Body of pancreas (tissue), 4 donors: ENCODE measurements at regions not wholly inside any gene's neighbourhood (a gene's known extent, or its start where the extent isn't known, plus 50 kb on each side); places are given as distances from the start of the nearest gene placed in this dataset.

Source experiments
- ATAC-seq: fragments of 150-250 bp; one replicate; pipeline ENCODE4 v1.9.1; 2016
- DNase-seq, 4 donors: peaks; one replicate each; pipeline ENCODE4 v3.0.0-alpha.2; 2019
- H3K27ac ChIP-seq, 4 donors: fragments of 200-600 bp; sonication (generic); 1 replicate in 3 of 4; 2 replicates in 1 of 4; pipeline versions ENCODE4 v1.5.1 to v1.6.1; 2016 to 2019; ENCODE audit warnings: mild to moderate bottlenecking in 1 of 4, mixed read lengths in 1 of 4, moderate library complexity in 1 of 4
- H3K27me3 ChIP-seq, 2 donors: fragments of 200-600 bp; sonication (generic); one replicate each; pipeline ENCODE4 v1.6.0; 2016; ENCODE audit warnings: mild to moderate bottlenecking in 1 of 2
- H3K36me3 ChIP-seq, 2 donors: fragments of 200-600 bp; sonication (generic); replicated peaks in 1 of 2; 2 replicates each; pipeline ENCODE4 v1.5.1; 2016; ENCODE audit warnings: low read depth in 2 of 2; ENCODE audit not compliant: insufficient read depth in 1 of 2
- H3K4me1 ChIP-seq: fragments of 200-600 bp; sonication (generic); one replicate; pipeline ENCODE4 v1.6.0; 2016
- H3K4me3 ChIP-seq, 2 donors: fragments of 200-600 bp; sonication (generic); 1 replicate in 1 of 2; 2 replicates in 1 of 2; pipeline ENCODE4 v1.5.1; 2016 to 2019
- H3K9me3 ChIP-seq, 3 donors: fragments of 200-600 bp; sonication (generic); 1 replicate in 2 of 3; 2 replicates in 1 of 3; pipeline ENCODE4 v1.5.1; 2016
- CTCF ChIP-seq, 7 experiments: fragments of 450-650 bp in 4 of 7; fragments of 200-600 bp in 3 of 7; sonication (generic) in 3 of 7; IDR thresholded peaks; one replicate each; pipeline ENCODE4 v1.5.1; 2016 to 2019; ENCODE audit warnings: antibody characterized with exemption in 7 of 7
- POLR2A ChIP-seq, 3 donors: fragments of 450-650 bp; IDR thresholded peaks; one replicate each; pipeline ENCODE4 v1.6.1; 2016; ENCODE audit warnings: antibody characterized with exemption in 3 of 3, mild to moderate bottlenecking in 2 of 3
- WGBS, 2 donors: methylation state at CpG; one replicate each; pipeline ENCODE4 v1.1.5; 2017; 5-methylcytosine and 5-hydroxymethylcytosine counted together
- intact Hi-C: fragments of 100-400 bp; cut with DNase I; formaldehyde crosslinking; loops from one replicate; pipeline ENCODE4 v1.15.1; 2023

GRCh38 chr5:72607381-72607780 lies 100.2 kb upstream of the ZNF366 start:
- no peak for TF ChIP-seq POLR2A (IDR thresholded peaks at IDR 0.05)
- no peak for TF ChIP-seq CTCF (IDR thresholded peaks at IDR 0.05)
- H3K9me3 ChIP-seq, result no peaks in the 10 kb centered on the region
- intact Hi-C loops, result no loop called here

DNA sequence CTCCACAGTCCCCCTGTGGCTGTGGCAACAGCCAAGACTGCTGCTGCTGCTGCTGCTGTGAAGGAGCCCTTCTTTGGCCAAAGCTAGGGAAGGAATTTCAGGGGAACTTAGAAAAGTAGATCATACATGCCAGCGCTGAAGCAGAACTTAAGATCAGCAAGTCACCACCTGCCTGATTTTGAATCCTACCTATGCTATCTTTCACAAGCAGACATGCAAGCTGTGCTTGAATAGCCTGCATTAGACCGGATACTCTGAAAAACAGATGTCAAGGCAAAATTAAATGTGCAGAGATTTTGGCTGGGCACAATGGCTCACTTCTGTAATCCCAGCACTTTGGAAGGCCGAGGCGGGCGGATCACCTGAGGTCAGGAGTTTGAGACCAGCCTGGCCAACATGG lies 99.3 kb upstream of the ZNF366 start:
- Histone ChIP-seq H3K36me3 (no peaks in the 10 kb centered on the region), H3K4me1 (no peaks in the 10 kb centered on the region), H3K9me3 (no peaks in the 10 kb centered on the region), H3K27ac (no peak overlapping the region), H3K4me3 (no peak overlapping the region), H3K27me3 (no peaks in the 10 kb centered on the region)
- 94 to 98% methylated on average over 5 of the region's 5 CpGs for WGBS, 2 donors
- intact Hi-C loops, result no loop called here
- DNase-seq, result no peak
- no peak for TF ChIP-seq POLR2A (IDR thresholded peaks at IDR 0.05)
- no peak for TF ChIP-seq CTCF (IDR thresholded peaks at IDR 0.05)
- ATAC-seq, result no peak

More at GRCh38 chr5:72607381-72607780, 100.2 kb upstream of the ZNF366 start:
- 84 to 100% methylated on average over 1 to 2 of the region's 2 CpGs for WGBS, 2 donors
- Histone ChIP-seq H3K27ac (no peak overlapping the region), H3K36me3 (no peaks in the 10 kb centered on the region), H3K4me3 (no peak overlapping the region), H3K4me1 (no peaks in the 10 kb centered on the region), H3K27me3 (no peaks in the 10 kb centered on the region)
- DNase-seq (no peak), ATAC-seq (no peak)

DNA sequence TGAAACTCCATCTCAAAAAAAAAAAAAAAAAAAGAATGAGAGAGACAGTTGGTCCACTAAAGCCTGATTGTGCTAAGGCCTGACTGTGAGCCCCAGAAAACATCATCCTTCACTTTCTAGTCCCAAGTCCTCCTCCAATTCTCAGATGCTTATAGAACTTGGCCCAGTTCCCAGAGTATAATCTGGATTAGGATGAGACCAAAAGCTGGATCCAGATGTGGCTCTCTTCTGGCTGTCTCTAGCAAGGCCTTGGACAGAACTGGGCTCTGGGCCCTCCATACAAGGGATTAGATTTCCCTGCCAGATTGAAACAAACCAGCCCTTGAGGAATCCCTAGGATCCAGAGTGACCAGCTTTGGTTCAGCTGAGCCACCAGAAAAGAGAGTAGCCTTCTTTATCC lies 98.4 kb upstream of the ZNF366 start:
- intact Hi-C loops, result no loop called here
- no peaks in the 10 kb centered on the region for H3K27me3 ChIP-seq
- H3K36me3 ChIP-seq, result no peaks in the 10 kb centered on the region
- DNase-seq (no peak), ATAC-seq (no peak)
- H3K9me3 ChIP-seq, result no peaks in the 10 kb centered on the region
- H3K4me3 ChIP-seq, result no peak overlapping the region
- TF ChIP-seq POLR2A (IDR thresholded peaks at IDR 0.05), result no peak
- no peak for TF ChIP-seq CTCF (IDR thresholded peaks at IDR 0.05)
- no peaks in the 10 kb centered on the region for H3K4me1 ChIP-seq
- H3K27ac ChIP-seq, result no peak overlapping the region

DNA sequence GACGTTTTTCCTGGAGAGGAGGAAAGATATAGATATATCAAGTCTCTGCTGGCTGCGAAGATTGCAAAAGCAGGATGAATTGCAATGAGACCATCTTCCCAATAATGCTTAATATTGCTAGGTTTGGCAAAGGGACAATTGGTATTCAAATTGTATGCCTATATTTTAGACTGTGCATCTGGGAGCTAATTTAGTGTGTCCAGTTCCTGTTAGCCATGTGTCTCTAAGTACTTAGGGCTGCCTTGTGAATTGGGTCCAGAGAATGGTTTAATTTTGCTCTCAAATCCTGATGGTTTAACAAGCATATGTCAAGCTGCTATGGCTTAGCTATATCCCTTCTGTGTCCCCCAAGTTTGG lies 97.6 kb upstream of the ZNF366 start:
- Histone ChIP-seq H3K36me3 (no peaks in the 10 kb centered on the region), H3K4me1 (no peaks in the 10 kb centered on the region), H3K4me3 (no peak overlapping the region), H3K9me3 (no peaks in the 10 kb centered on the region), H3K27me3 (no peaks in the 10 kb centered on the region), H3K27ac (no peak overlapping the region)
- ATAC-seq (no peak), DNase-seq (no peak)
- WGBS, 2 donors, result 72 to 73% methylated on average over 2 of the region's 2 CpGs
- intact Hi-C loops, result no loop called here
- TF ChIP-seq POLR2A (IDR thresholded peaks at IDR 0.05), result no peak

DNA sequence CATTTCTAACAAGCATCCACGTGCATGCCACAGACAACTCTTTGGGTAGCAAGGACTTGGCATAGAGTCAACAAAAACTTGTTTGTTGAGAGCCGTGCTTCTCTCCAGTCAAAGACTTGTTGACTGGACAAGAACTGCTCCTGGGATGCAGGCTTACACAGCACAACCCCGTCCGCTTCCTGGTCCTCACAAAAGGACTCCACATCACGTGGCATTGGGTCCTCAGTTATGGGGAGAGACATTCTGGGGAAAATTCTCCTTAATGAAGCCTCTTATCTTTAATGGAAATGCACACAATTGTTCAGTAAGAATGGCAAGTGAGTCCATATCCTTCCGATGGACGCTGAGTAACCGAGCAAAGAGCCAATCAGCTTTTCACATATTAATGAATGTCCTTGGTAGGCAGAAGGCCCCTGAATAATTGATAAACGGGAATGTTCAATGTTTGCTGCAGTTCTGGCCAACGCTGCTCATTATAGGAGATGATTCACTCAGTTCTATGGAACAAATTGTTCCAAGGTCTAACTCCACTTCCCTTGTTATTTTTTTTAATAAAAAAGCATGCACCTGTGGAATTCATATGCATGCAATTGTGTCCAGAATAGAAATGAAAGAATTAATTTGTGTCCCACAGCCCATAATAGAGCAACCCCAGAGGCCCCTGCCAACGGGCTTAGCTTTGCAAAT lies 97.0 kb upstream of the ZNF366 start:
- H3K36me3 ChIP-seq, result no peaks in the 10 kb centered on the region
- H3K9me3 ChIP-seq, result no peaks in the 10 kb centered on the region
- DNase-seq (no peak), ATAC-seq (no peak)
- intact Hi-C loops, result no loop called here
- H3K27me3 ChIP-seq, result no peaks in the 10 kb centered on the region
- H3K4me3 ChIP-seq, result no peak overlapping the region
- 68 to 71% methylated on average over 11 of the region's 11 CpGs for WGBS, 2 donors
- H3K27ac ChIP-seq, result no peak overlapping the region
- no peak for TF ChIP-seq POLR2A (IDR thresholded peaks at IDR 0.05)
- TF ChIP-seq CTCF (IDR thresholded peaks at IDR 0.05), result no peak
- no peaks in the 10 kb centered on the region for H3K4me1 ChIP-seq
